Gastroesophageal sphincter (tissue), 4 donors: ENCODE measurements at regions not wholly inside any gene's neighbourhood (a gene's known extent, or its start where the extent isn't known, plus 50 kb on each side); places are given as distances from the start of the nearest gene placed in this dataset.

Experiments used
- ATAC-seq: fragments of 150-250 bp; one replicate; pipeline ENCODE4 v1.9.1; 2016; ENCODE audit warnings: mild to moderate bottlenecking, moderate library complexity
- H3K27ac ChIP-seq, 4 donors: fragments of 200-600 bp; sonication (generic) in 3 of 4; 1 replicate in 3 of 4; 2 replicates in 1 of 4; pipeline ENCODE4 v1.5.1; 2016 to 2019
- H3K27me3 ChIP-seq: fragments of 200-600 bp; sonication (generic); one replicate; pipeline ENCODE4 v1.5.1; 2019
- H3K36me3 ChIP-seq, 2 donors: fragments of 200-600 bp; sonication (generic); one replicate each; pipeline ENCODE4 v1.5.1; 2019; ENCODE audit warnings: control low read depth in 1 of 2
- H3K4me1 ChIP-seq, 3 donors: fragments of 200-600 bp; sonication (generic); 1 replicate in 2 of 3; 2 replicates in 1 of 3; pipeline ENCODE4 v1.5.1; 2016 to 2019; ENCODE audit warnings: control low read depth in 2 of 3
- H3K4me3 ChIP-seq, 2 donors: fragments of 200-600 bp; sonication (generic); one replicate each; pipeline ENCODE4 v1.5.1; 2019; ENCODE audit warnings: mild to moderate bottlenecking in 1 of 2, moderate library complexity in 1 of 2
- H3K9me3 ChIP-seq, 3 donors: fragments of 200-600 bp; sonication (generic); one replicate each; pipeline ENCODE4 v1.5.1; 2017 to 2019; ENCODE audit warnings: control low read depth in 2 of 3
- CTCF ChIP-seq, 4 experiments: fragments of 200-600 bp in 2 of 4; fragments of 450-650 bp in 2 of 4; sonication (generic) in 1 of 4; IDR thresholded peaks; one replicate each; pipeline ENCODE4 v1.5.1; 2017 to 2019; ENCODE audit warnings: antibody characterized with exemption in 4 of 4, mild to moderate bottlenecking in 2 of 4, moderate library complexity in 2 of 4
- EP300 ChIP-seq: sonication (generic); formaldehyde crosslinking; IDR thresholded peaks from one replicate; pipeline ENCODE4 v1.6.1; 2017; ENCODE audit warnings: antibody characterized with exemption, mild to moderate bottlenecking
- POLR2A ChIP-seq, 2 donors: fragments of 450-650 bp; IDR thresholded peaks; one replicate each; pipeline ENCODE4 v1.6.1; 2017; ENCODE audit warnings: antibody characterized with exemption in 2 of 2, mild to moderate bottlenecking in 2 of 2, moderate library complexity in 1 of 2
- POLR2AphosphoS5 ChIP-seq: sonication (generic); formaldehyde crosslinking; IDR thresholded peaks from one replicate; pipeline ENCODE4 v1.6.1; 2017; ENCODE audit warnings: antibody characterized with exemption
- WGBS, 2 donors: methylation state at CpG; one replicate each; pipeline ENCODE4 v1.1.5; 2018; ENCODE audit warnings: low coverage in 1 of 2; 5-methylcytosine and 5-hydroxymethylcytosine counted together

GRCh38 chr19:28868836-28869235 lies 344.1 kb downstream of the UQCRFS1 start:
- 80 to 84% methylated on average over 8 of the region's 9 CpGs for WGBS, 2 donors
- TF ChIP-seq POLR2A (IDR thresholded peaks at IDR 0.05) (no peak), CTCF (IDR thresholded peaks at IDR 0.05) (no peak), EP300 (no peak)
- H3K27me3 ChIP-seq, result peaks cover 34% of the 10 kb centered on the region
- H3K27ac ChIP-seq, result no peak overlapping the region
- no peaks in the 10 kb centered on the region for H3K9me3 ChIP-seq
- H3K4me1 ChIP-seq, result no peaks in the 10 kb centered on the region
- H3K36me3 ChIP-seq, result no peaks in the 10 kb centered on the region
- no peak for ATAC-seq
- H3K4me3 ChIP-seq, result no peak overlapping the region

GRCh38 chr19:28867978-28868377 lies 345.0 kb downstream of the UQCRFS1 start:
- no peaks in the 10 kb centered on the region for H3K9me3 ChIP-seq
- TF ChIP-seq POLR2AphosphoS5, result no peak
- TF ChIP-seq POLR2A (IDR thresholded peaks at IDR 0.05), result no peak
- TF ChIP-seq EP300, result no peak
- TF ChIP-seq CTCF (IDR thresholded peaks at IDR 0.05), result no peak
- H3K4me1 ChIP-seq, result no peaks in the 10 kb centered on the region
- no peak overlapping the region for H3K4me3 ChIP-seq
- no peaks in the 10 kb centered on the region for H3K36me3 ChIP-seq
- H3K27me3 ChIP-seq, result peaks cover 34% of the 10 kb centered on the region
- WGBS, 2 donors, result 82 to 86% methylated on average over 4 of the region's 4 CpGs
- H3K27ac ChIP-seq, result no peak overlapping the region
- no peak for ATAC-seq

- TF ChIP-seq POLR2A (IDR thresholded peaks at IDR 0.05) (no peak), CTCF (IDR thresholded peaks at IDR 0.05) (no peak), POLR2AphosphoS5 (no peak), EP300 (no peak)
- H3K4me1 ChIP-seq, result no peaks in the 10 kb centered on the region
- 15 to 26% methylated on average over 4 to 9 of the region's 9 CpGs for WGBS, 2 donors
- H3K27ac ChIP-seq, result no peak overlapping the region
- ATAC-seq, result no peak
- peaks cover 26% of the 10 kb centered on the region for H3K27me3 ChIP-seq
- no peak overlapping the region for H3K4me3 ChIP-seq
- H3K9me3 ChIP-seq, result no peaks in the 10 kb centered on the region
- no peaks in the 10 kb centered on the region for H3K36me3 ChIP-seq
Observed at GRCh38 chr19:28864577-28865042, 348.3 kb downstream of the UQCRFS1 start.

GRCh38 chr19:28864024-28864503 lies 348.9 kb downstream of the UQCRFS1 start:
- ATAC-seq, result no peak

More at GRCh38 chr19:28864024-28864503, 348.9 kb downstream of the UQCRFS1 start:
- H3K9me3 ChIP-seq, result no peaks in the 10 kb centered on the region
- H3K4me1 ChIP-seq, result no peaks in the 10 kb centered on the region
- no peaks in the 10 kb centered on the region for H3K36me3 ChIP-seq
- H3K27ac ChIP-seq, result no peak overlapping the region
- H3K4me3 ChIP-seq, result no peak overlapping the region
- WGBS, 2 donors, result 40 to 48% methylated on average over 2 to 3 of the region's 8 CpGs
- TF ChIP-seq EP300, result no peak
- no peak for TF ChIP-seq POLR2AphosphoS5
- TF ChIP-seq CTCF (IDR thresholded peaks at IDR 0.05), result no peak
- TF ChIP-seq POLR2A (IDR thresholded peaks at IDR 0.05), result no peak
- H3K27me3 ChIP-seq, result peaks cover 23% of the 10 kb centered on the region
